Superior temporal gyrus (tissue), 1 donor: ENCODE measurements at regions not wholly inside any gene's neighbourhood (a gene's known extent, or its start where the extent isn't known, plus 50 kb on each side); places are given as distances from the start of the nearest gene placed in this dataset.

Experiments used
- DNase-seq: peaks from one replicate; pipeline ENCODE4 v3.0.0-alpha.2; 2016; ENCODE audit errors: extremely low spot score

DNA sequence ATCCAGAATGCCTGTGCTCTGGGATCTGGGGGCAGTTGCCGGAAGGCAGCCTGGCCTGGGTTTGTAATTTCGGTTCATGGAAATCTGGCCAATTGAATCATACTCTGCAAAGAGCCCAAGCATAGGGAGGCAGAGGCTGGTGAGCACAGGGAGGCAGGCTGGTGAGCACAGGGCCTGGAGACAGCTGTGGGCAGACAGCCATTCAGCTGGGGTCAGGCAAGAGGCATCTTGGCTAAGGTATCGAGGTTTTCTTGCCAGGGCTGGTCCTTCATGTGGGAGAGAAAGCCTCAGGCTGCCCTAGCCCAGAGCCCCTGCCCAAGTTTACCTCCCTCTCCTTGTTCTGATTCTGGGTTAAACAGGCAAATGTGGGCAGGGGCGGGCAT is 63.7 kb upstream of the BAIAP2L1 start:
- DNase-seq: no peak

DNA sequence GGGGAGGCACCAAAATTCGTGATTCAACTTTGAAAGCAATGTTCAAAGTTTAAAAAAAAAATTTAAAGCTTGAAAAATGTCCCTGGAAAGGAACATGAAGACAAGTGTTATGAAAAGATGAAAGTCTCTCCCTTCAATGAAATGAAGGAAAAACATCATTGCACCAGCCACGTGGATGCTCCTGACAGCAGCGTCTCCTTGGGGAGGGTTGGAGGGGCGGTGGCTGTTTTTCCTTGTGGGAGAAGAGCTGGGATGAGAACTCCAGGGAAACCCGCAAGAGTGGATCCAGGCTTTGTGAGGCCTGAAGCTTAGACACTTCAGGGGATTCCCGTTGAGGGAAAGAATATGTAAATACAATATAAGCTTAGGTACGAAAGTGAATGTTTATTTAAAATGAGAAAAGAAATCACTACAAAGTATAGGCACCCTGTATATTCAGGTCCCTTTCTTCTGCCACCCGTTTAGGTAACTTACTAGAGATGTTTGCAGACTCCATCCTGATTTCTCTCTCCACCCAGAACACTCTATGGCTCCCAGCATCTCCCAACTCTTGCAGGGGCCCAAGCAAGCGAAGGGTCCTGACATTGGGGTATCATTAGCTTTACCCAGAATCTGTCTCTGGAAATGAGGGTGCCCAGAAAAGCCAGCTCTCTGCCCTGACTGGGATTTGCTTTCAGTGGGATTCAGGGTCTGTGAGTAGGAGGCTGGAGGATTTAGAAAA is 63.1 kb upstream of the BAIAP2L1 start:
- peak; percentile 24 for DNase-seq

GRCh38 chr7:98462911-98463633 is 62.2 kb upstream of the BAIAP2L1 start:
- no peak for DNase-seq

- DNase-seq: no peak
Observed at GRCh38 chr7:98460902-98461301, 60.0 kb upstream of the BAIAP2L1 start.

GRCh38 chr7:98459529-98459928 is 58.6 kb upstream of the BAIAP2L1 start:
- DNase-seq: no peak

GRCh38 chr7:98458090-98458875 is 57.4 kb upstream of the BAIAP2L1 start:
- DNase-seq: no peak

GRCh38 chr7:98456866-98457265 is 56.0 kb upstream of the BAIAP2L1 start:
- DNase-seq: no peak

GRCh38 chr7:98452791-98453190 is 51.9 kb upstream of the BAIAP2L1 start:
- no peak for DNase-seq
